ENCODE measurements at regions not wholly inside any gene's neighbourhood (a gene's known extent, or its start where the extent isn't known, plus 50 kb on each side); places are given as distances from the start of the nearest gene placed in this dataset.
"Not testable (repeated sequence)": the region's sequence is repeated elsewhere in the genome, so short reads cannot be mapped to it uniquely, and the experiment has no call there.

DNA sequence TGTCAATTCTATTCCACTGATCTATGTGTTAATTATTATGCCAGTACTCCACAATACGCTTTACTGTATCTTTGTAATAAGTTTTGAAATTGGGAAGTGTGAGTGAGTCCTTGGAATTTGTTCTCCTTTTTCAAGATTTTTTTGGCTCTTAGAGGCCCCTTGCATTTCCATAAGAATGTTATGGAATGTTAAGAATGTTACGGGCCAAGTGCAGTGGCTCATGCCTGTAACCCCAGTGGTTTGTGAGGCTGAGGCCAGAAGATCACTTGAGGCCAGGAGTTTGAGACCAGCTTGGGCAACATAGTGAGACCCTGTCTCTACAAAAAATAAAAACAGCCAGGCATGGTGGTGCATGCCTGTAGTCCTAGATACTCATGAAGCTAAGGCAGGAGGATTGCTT lies 167.6 kb upstream of the CXorf66 start:
- in situ Hi-C loops (cut with HindIII; ENCODE audit: low sequenced_read_pairs): no loop called here
- TF ChIP-seq, protein P1, sequence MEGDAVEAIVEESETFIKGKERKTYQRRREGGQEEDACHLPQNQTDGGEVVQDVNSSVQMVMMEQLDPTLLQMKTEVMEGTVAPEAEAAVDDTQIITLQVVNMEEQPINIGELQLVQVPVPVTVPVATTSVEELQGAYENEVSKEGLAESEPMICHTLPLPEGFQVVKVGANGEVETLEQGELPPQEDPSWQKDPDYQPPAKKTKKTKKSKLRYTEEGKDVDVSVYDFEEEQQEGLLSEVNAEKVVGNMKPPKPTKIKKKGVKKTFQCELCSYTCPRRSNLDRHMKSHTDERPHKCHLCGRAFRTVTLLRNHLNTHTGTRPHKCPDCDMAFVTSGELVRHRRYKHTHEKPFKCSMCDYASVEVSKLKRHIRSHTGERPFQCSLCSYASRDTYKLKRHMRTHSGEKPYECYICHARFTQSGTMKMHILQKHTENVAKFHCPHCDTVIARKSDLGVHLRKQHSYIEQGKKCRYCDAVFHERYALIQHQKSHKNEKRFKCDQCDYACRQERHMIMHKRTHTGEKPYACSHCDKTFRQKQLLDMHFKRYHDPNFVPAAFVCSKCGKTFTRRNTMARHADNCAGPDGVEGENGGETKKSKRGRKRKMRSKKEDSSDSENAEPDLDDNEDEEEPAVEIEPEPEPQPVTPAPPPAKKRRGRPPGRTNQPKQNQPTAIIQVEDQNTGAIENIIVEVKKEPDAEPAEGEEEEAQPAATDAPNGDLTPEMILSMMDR (IDR thresholded peaks at IDR 0.05; ENCODE audit: low read depth, low read length, missing control alignments): no peak
- H3K4me3 ChIP-seq (ENCODE audit: low read depth, low read length): no peak overlapping the region
- DNase-seq (ENCODE audit: low read depth): peak; percentile 15

- TF ChIP-seq, protein P1 (IDR thresholded peaks at IDR 0.05; ENCODE audit: low read depth, low read length, missing control alignments): peak; percentile 60
- in situ Hi-C loops (cut with HindIII; ENCODE audit: low sequenced_read_pairs): no loop called here
- peak; percentile 2 for DNase-seq (ENCODE audit: low read depth)
- H3K4me3 ChIP-seq (ENCODE audit: low read depth, low read length): no peak overlapping the region
Measured at GRCh38 chrX:140123446-140123845, 158.1 kb upstream of the CXorf66 start.

GRCh38 chrX:140114059-140114458 lies 148.7 kb upstream of the CXorf66 start:
- in situ Hi-C loops (cut with HindIII; ENCODE audit: low sequenced_read_pairs); DNase-seq (ENCODE audit: low read depth); H3K4me3 ChIP-seq (ENCODE audit: low read depth, low read length): not testable (repeated sequence)

DNA sequence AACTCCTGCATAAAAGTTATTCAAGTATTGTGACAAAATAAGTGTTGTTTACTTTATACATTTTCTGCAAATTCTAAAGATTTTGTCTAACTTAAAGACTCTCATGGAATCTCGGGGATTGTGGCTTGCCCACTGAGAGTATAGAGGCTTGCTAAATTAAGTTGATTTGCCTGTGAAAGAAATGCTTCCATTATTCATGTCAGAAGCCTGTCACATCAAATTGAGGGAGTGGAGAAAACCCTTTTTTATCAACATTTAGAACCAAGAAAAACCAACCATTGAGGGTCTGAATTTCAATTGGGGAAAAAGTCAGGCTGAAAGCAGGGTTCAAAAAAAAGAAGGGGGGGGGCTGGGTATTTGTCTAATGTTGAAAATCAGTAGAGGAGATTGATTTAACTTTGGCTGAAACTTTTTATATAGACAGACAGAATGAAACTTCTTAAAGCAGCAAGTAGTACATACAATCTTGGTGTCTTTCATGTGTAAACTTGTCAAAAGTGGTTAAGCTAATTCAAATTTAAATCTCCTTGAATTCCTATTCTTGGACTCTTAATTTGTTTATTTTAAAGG lies 144.8 kb upstream of the CXorf66 start:
- H3K4me3 ChIP-seq (ENCODE audit: low read depth, low read length): no peak overlapping the region
- TF ChIP-seq, protein P1 (IDR thresholded peaks at IDR 0.05; ENCODE audit: low read depth, low read length, missing control alignments): no peak
- DNase-seq (ENCODE audit: low read depth): no peak
- in situ Hi-C loops (cut with HindIII; ENCODE audit: low sequenced_read_pairs): no loop called here

GRCh38 chrX:140104760-140105159 lies 139.4 kb upstream of the CXorf66 start:
- in situ Hi-C loops (cut with HindIII; ENCODE audit: low sequenced_read_pairs): no loop called here
- TF ChIP-seq, protein P1 (IDR thresholded peaks at IDR 0.05; ENCODE audit: low read depth, low read length, missing control alignments): no peak
- DNase-seq (ENCODE audit: low read depth): no peak
- no peak overlapping the region for H3K4me3 ChIP-seq (ENCODE audit: low read depth, low read length)

DNA sequence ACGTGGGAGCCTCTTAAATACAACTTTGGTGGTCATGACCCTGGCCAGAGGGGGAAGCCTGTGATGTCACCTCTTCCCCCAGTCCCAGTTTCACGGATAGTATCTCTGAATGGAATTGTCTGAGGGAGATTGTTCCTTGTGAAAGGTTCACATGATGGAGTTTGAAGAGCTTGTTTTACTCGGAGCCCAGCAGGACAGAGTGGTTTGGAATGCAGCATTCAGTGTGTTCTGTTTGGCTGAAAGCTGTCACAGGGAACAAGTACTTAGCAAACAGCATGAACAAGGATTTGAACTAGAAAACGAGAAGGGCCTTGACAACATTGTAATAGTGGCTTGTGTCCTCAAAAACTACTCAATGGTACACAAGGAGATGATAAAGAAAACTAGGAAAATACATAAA lies 133.9 kb upstream of the CXorf66 start:
- DNase-seq (ENCODE audit: low read depth): no peak
- TF ChIP-seq, protein P1 (IDR thresholded peaks at IDR 0.05; ENCODE audit: low read depth, low read length, missing control alignments): no peak
- no peak overlapping the region for H3K4me3 ChIP-seq (ENCODE audit: low read depth, low read length)
- in situ Hi-C loops (cut with HindIII; ENCODE audit: low sequenced_read_pairs): no loop called here

GRCh38 chrX:140092121-140092520 lies 126.8 kb upstream of the CXorf66 start:
- H3K4me3 ChIP-seq (ENCODE audit: low read depth, low read length): peak overlapping the region; percentile 37
- in situ Hi-C loops (cut with HindIII; ENCODE audit: low sequenced_read_pairs): no loop called here
- TF ChIP-seq, protein P1 (IDR thresholded peaks at IDR 0.05; ENCODE audit: low read depth, low read length, missing control alignments): no peak
- DNase-seq (ENCODE audit: low read depth): no peak
